Vagina (tissue), 2 donors: ENCODE measurements at regions not wholly inside any gene's neighbourhood (a gene's known extent, or its start where the extent isn't known, plus 50 kb on each side); places are given as distances from the start of the nearest gene placed in this dataset.

Source experiments
- DNase-seq, 2 donors: peaks; one replicate each; pipeline ENCODE4 v3.0.0-alpha.2; 2017; ENCODE audit errors: extremely low spot score in 2 of 2
- H3K27ac ChIP-seq: fragments of 200-600 bp; sonication (generic); one replicate; pipeline ENCODE4 v1.5.1; 2019
- H3K27me3 ChIP-seq: fragments of 200-600 bp; sonication (generic); one replicate; pipeline ENCODE4 v1.5.1; 2019
- H3K36me3 ChIP-seq, 2 donors: fragments of 200-600 bp; sonication (generic); one replicate each; pipeline ENCODE4 v1.5.1; 2017 to 2019
- H3K4me1 ChIP-seq: fragments of 200-600 bp; sonication (generic); one replicate; pipeline ENCODE4 v1.5.1; 2019
- H3K4me3 ChIP-seq, 2 donors: fragments of 200-600 bp; sonication (generic); 1 replicate in 1 of 2; 2 replicates in 1 of 2; pipeline ENCODE4 v1.5.1; 2016 to 2019
- H3K9me3 ChIP-seq: fragments of 200-600 bp; sonication (generic); one replicate; pipeline ENCODE4 v1.5.1; 2019
- POLR2A ChIP-seq, 2 donors: fragments of 450-650 bp; IDR thresholded peaks; one replicate each; pipeline ENCODE4 v1.6.1; 2017; ENCODE audit warnings: antibody characterized with exemption in 2 of 2, mild to moderate bottlenecking in 2 of 2, moderate library complexity in 2 of 2
- POLR2AphosphoS5 ChIP-seq, 2 donors: sonication (generic); formaldehyde crosslinking; IDR thresholded peaks; one replicate each; pipeline ENCODE4 v1.9.0; 2017; ENCODE audit warnings: antibody characterized with exemption in 2 of 2, mild to moderate bottlenecking in 2 of 2, low read depth in 1 of 2; ENCODE audit not compliant: insufficient read depth in 1 of 2
- intact Hi-C: fragments of 100-400 bp; cut with DNase I; formaldehyde crosslinking; loops from one replicate; pipeline ENCODE4 v1.15.1; 2023
- TF ChIP-seq, protein P1 (sequence below), 3 experiments: fragments of 450-650 bp in 2 of 3; fragments of 200-600 bp in 1 of 3; sonication (generic) in 1 of 3; IDR thresholded peaks; one replicate each; pipeline ENCODE4 v1.5.1; 2017 to 2019; ENCODE audit warnings: antibody characterized with exemption in 3 of 3, mild to moderate bottlenecking in 2 of 3, moderate library complexity in 2 of 3

DNA sequence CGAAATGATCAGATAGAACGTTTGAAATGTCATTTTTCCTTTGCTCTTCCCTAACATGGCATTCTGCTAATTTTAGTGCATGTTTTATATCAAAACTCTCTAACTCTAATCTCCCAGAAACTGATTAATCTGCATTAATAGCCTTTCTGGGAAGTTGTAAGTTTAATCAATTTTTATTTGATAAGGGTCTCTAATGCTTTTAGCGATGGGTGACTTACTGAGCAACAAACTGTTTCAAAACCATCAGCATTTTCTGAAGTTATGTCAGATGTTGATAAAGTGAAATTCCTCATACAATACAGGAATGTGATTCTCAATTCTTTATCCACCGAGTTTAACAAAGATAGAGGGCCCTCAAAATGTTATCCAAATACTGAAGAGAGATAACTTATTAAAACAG lies 431.6 kb upstream of the CXADR start:
- no peak for DNase-seq
- H3K9me3 ChIP-seq, result no peaks in the 10 kb centered on the region
- H3K4me3 ChIP-seq, result no peak overlapping the region
- peaks cover 10% of the 10 kb centered on the region for H3K4me1 ChIP-seq
- H3K27me3 ChIP-seq, result no peaks in the 10 kb centered on the region
- no peaks in the 10 kb centered on the region for H3K36me3 ChIP-seq
- TF ChIP-seq POLR2AphosphoS5 (IDR thresholded peaks at IDR 0.05; ENCODE audit: insufficient read depth in 1 of 2, low read depth in 1 of 2) (no peak), POLR2A (IDR thresholded peaks at IDR 0.05) (no peak)
- TF ChIP-seq, protein P1, sequence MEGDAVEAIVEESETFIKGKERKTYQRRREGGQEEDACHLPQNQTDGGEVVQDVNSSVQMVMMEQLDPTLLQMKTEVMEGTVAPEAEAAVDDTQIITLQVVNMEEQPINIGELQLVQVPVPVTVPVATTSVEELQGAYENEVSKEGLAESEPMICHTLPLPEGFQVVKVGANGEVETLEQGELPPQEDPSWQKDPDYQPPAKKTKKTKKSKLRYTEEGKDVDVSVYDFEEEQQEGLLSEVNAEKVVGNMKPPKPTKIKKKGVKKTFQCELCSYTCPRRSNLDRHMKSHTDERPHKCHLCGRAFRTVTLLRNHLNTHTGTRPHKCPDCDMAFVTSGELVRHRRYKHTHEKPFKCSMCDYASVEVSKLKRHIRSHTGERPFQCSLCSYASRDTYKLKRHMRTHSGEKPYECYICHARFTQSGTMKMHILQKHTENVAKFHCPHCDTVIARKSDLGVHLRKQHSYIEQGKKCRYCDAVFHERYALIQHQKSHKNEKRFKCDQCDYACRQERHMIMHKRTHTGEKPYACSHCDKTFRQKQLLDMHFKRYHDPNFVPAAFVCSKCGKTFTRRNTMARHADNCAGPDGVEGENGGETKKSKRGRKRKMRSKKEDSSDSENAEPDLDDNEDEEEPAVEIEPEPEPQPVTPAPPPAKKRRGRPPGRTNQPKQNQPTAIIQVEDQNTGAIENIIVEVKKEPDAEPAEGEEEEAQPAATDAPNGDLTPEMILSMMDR (IDR thresholded peaks at IDR 0.05), result no peak
- no peak overlapping the region for H3K27ac ChIP-seq
- intact Hi-C loops, result no loop called here

DNA sequence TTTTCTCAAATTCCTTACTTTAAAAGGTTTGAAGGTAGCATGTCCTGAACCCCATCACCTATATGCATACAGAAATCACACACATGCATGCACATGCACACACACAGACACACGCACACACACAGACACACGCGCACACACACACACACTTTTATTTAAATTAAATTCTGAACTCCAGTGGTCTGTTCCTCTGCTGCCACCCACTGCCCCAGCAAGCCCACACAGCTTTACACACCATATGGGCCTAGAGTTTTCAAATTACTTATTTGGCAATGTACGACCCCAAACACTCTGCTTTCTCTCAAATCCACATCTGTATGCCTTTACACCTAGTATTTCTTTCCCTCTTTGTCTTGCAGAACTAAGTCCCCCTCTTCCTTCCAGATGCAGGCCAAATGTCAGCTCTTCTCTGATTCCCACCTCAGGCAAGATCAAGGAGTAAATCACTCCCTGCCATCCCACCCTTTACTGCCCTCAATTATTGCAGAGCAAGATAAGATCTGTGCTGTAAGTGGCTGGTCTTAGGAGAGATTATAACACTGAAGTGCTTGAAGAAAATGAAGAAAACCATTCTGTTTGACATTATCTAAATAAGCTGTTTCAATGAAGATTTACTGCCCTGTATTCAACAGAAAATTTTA lies 429.9 kb upstream of the CXADR start:
- Histone ChIP-seq H3K27me3 (no peaks in the 10 kb centered on the region), H3K4me1 (peaks cover 23% of the 10 kb centered on the region), H3K36me3 (no peaks in the 10 kb centered on the region), H3K4me3 (no peak overlapping the region), H3K27ac (no peak overlapping the region), H3K9me3 (no peaks in the 10 kb centered on the region)
- TF ChIP-seq, protein P1 (IDR thresholded peaks at IDR 0.05), result no peak
- TF ChIP-seq POLR2A (IDR thresholded peaks at IDR 0.05) (no peak), POLR2AphosphoS5 (IDR thresholded peaks at IDR 0.05; ENCODE audit: insufficient read depth in 1 of 2, low read depth in 1 of 2) (no peak)
- intact Hi-C loops, result no loop called here
- DNase-seq, result no peak

DNA sequence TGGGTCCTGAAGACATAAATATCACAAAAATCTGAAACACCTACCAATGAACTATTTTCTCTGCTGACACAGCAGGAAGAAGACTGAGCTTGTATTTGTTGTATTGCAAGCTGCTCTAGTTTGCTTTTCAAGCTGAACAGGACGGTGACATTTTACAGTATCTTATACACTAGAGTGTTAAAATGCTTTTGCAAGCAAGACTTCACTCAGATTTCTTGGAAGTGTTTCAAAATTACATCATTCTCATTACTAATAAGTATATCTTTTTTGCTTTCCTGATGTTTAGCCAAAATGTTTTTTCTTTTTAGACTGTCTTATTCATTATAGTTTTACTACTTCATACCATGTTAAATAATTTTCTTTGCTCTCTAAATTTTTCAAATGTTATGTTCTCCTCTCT lies 427.1 kb upstream of the CXADR start:
- no peak overlapping the region for H3K4me3 ChIP-seq
- DNase-seq, result no peak
- no peaks in the 10 kb centered on the region for H3K9me3 ChIP-seq
- H3K27me3 ChIP-seq, result no peaks in the 10 kb centered on the region
- intact Hi-C loops, result no loop called here
- no peak for TF ChIP-seq POLR2A (IDR thresholded peaks at IDR 0.05)
- TF ChIP-seq POLR2AphosphoS5 (IDR thresholded peaks at IDR 0.05; ENCODE audit: insufficient read depth in 1 of 2, low read depth in 1 of 2), result no peak
- TF ChIP-seq, protein P1 (IDR thresholded peaks at IDR 0.05), result no peak
- H3K36me3 ChIP-seq, result no peaks in the 10 kb centered on the region
- no peak overlapping the region for H3K27ac ChIP-seq
- H3K4me1 ChIP-seq, result peaks cover 44% of the 10 kb centered on the region

DNA sequence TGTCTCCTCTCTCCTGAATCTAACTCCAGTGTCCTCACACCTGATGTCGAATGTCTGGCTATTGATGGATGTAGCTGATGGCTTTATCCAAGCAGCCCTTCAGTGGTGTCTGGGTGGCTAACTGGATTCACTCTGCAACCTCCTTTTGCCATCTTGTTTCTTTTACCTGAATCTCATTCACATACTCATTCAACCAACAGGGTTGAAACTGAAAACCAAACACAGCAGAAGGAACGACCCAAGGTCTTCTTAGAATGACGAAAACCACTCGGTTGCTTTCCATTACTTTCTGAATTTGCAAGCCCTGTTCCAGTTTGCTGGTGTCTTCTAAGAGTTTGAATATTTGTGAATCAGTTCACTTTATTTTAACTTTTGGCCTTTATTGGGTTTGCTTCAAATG lies 424.3 kb upstream of the CXADR start:
- H3K36me3 ChIP-seq, result no peaks in the 10 kb centered on the region
- H3K4me1 ChIP-seq, result peaks cover 44% of the 10 kb centered on the region
- TF ChIP-seq POLR2AphosphoS5 (IDR thresholded peaks at IDR 0.05; ENCODE audit: insufficient read depth in 1 of 2, low read depth in 1 of 2) (no peak), POLR2A (IDR thresholded peaks at IDR 0.05) (no peak)
- TF ChIP-seq, protein P1 (IDR thresholded peaks at IDR 0.05), result no peak
- intact Hi-C loops, result no loop called here
- DNase-seq, result no peak
- no peaks in the 10 kb centered on the region for H3K9me3 ChIP-seq
- H3K27ac ChIP-seq, result peak overlapping the region; percentile 74
- no peaks in the 10 kb centered on the region for H3K27me3 ChIP-seq
- no peak overlapping the region for H3K4me3 ChIP-seq

DNA sequence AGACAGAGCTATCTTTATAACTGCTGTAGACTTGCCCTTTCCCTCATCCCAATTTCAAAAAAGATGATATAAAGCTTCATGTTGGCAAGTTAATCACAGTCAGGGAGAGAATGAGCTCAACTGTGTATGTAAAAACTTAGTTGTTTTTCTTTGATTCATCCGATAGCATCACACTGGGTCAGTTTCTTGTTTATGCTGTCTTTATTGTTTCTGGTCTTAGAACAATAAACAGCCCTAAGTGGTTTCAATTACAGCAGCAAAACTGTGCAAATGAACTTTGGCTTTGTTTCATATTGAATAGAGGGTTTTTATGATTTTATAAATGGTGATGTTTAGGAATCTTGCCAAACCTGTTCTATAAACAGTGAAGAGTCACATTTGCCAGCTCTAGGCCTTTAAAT lies 423.8 kb upstream of the CXADR start:
- intact Hi-C loops, result no loop called here
- no peak for DNase-seq
- TF ChIP-seq, protein P1 (IDR thresholded peaks at IDR 0.05), result no peak
- peak; percentile 16 to 60 for TF ChIP-seq POLR2AphosphoS5 (IDR thresholded peaks at IDR 0.05; ENCODE audit: insufficient read depth in 1 of 2, low read depth in 1 of 2)
- no peak for TF ChIP-seq POLR2A (IDR thresholded peaks at IDR 0.05)
- no peaks in the 10 kb centered on the region for H3K9me3 ChIP-seq
- H3K4me1 ChIP-seq, result peaks cover 44% of the 10 kb centered on the region
- no peaks in the 10 kb centered on the region for H3K36me3 ChIP-seq
- no peak overlapping the region for H3K4me3 ChIP-seq
- peak overlapping the region; percentile 74 for H3K27ac ChIP-seq
- H3K27me3 ChIP-seq, result no peaks in the 10 kb centered on the region
